ENCODE measurements at regions not wholly inside any gene's neighbourhood (a gene's known extent, or its start where the extent isn't known, plus 50 kb on each side); places are given as distances from the start of the nearest gene placed in this dataset.
"Not testable (repeated sequence)": the region's sequence is repeated elsewhere in the genome, so short reads cannot be mapped to it uniquely, and the experiment has no call there.

DNA sequence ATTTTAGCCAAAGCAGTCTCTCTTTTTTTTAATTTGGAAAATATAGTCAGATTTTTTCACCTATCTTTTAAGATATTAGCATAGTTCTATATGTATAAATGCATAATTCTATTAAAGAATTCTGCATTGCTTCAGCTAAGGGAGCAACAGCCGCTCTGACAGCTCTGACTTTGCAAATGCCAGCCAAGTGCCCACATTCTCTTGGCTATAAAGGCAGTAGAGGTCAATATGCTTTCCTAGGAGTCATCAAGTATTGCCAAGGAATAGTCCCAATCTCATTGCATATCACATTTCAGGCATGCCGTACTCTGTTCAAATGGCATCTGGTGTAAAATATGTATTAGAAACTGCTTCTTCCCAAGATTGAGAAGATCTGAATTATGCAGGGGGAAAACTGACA lies 161.4 kb downstream of the RPLP1 start:
- no peak for DNase-seq (ENCODE audit: low spot score)
- Mint-ChIP-seq H3K36me3 (ENCODE audit: low read depth) (no peaks in the 10 kb centered on the region), H3K4me1 (ENCODE audit: low read depth) (no peaks in the 10 kb centered on the region), H3K9me3 (no peaks in the 10 kb centered on the region), H3K27me3 (ENCODE audit: low read depth) (peaks cover 16% of the 10 kb centered on the region), H3K27ac (no peak overlapping the region), H3K4me3 (no peak overlapping the region)

DNA sequence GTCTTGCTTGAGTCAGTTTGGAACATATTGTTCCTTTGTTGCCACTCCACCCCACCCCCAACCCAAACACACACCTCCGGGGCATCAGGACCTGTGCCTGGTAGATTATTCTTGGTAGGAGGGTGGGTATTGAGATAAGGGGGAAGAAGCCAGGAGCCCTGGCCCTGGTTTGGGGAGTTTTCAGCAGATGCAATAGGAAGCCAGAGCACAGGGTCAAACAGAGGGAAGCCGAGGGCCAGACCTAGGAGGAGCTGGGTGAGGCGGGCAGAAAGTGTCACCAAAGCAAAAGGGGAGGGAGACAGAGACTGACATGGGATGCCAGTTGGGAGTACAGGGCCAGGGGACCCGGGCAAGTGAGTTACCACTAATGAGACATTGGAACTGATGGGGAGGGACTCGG lies 163.1 kb downstream of the RPLP1 start:
- no peaks in the 10 kb centered on the region for H3K9me3 Mint-ChIP-seq
- no peak for DNase-seq (ENCODE audit: low spot score)
- no peak overlapping the region for H3K4me3 Mint-ChIP-seq
- peaks cover 24% of the 10 kb centered on the region for H3K27me3 Mint-ChIP-seq (ENCODE audit: low read depth)
- H3K36me3 Mint-ChIP-seq (ENCODE audit: low read depth) = no peaks in the 10 kb centered on the region
- no peaks in the 10 kb centered on the region for H3K4me1 Mint-ChIP-seq (ENCODE audit: low read depth)
- H3K27ac Mint-ChIP-seq = no peak overlapping the region

DNA sequence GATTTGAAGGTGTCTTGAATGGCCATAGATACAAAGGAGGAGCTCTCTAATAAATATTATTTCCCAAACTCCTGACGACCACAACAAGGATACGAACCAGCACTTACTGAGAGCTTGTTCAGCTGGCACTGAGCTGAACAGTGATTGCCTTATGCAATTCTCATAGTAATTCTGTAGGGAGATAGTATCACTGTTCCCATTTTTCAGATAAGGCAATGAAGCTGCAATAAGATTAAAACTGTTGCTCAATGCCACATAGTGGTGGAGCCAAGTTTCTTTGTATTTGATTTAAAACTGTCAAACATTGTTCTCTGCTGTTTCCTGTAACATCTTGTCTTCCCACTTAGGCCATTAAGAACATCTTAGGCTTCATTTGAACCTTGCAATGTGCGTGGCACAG lies 163.9 kb downstream of the RPLP1 start:
- H3K4me1 Mint-ChIP-seq (ENCODE audit: low read depth) = no peaks in the 10 kb centered on the region
- H3K9me3 Mint-ChIP-seq = no peaks in the 10 kb centered on the region
- peaks cover 26% of the 10 kb centered on the region for H3K27me3 Mint-ChIP-seq (ENCODE audit: low read depth)
- DNase-seq (ENCODE audit: low spot score) = no peak
- H3K4me3 Mint-ChIP-seq = no peak overlapping the region
- H3K27ac Mint-ChIP-seq = no peak overlapping the region
- no peaks in the 10 kb centered on the region for H3K36me3 Mint-ChIP-seq (ENCODE audit: low read depth)

DNA sequence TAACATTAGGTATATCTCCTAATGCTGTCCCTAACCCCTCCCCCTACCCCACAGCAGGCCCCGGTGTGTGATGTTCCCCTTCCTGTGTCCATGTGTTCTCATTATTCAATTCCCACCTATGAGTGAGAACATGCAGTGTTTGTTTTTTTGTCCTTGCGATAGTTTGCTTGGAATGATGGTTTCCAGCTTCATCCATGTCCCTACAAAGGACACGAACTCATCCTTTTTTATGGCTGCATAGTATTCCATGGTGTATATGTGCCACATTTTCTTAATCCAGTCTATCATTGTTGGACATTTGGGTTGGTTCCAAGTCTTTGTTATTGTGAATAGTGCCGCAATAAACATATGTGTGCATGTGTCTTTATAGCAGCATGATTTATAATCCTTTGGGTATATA lies 164.5 kb downstream of the RPLP1 start:
- not testable (repeated sequence) for H3K4me3 Mint-ChIP-seq; H3K27ac Mint-ChIP-seq; H3K9me3 Mint-ChIP-seq; DNase-seq (ENCODE audit: low spot score); H3K36me3 Mint-ChIP-seq (ENCODE audit: low read depth); H3K4me1 Mint-ChIP-seq (ENCODE audit: low read depth)
- H3K27me3 Mint-ChIP-seq (ENCODE audit: low read depth) = peaks cover 26% of the 10 kb centered on the region

DNA sequence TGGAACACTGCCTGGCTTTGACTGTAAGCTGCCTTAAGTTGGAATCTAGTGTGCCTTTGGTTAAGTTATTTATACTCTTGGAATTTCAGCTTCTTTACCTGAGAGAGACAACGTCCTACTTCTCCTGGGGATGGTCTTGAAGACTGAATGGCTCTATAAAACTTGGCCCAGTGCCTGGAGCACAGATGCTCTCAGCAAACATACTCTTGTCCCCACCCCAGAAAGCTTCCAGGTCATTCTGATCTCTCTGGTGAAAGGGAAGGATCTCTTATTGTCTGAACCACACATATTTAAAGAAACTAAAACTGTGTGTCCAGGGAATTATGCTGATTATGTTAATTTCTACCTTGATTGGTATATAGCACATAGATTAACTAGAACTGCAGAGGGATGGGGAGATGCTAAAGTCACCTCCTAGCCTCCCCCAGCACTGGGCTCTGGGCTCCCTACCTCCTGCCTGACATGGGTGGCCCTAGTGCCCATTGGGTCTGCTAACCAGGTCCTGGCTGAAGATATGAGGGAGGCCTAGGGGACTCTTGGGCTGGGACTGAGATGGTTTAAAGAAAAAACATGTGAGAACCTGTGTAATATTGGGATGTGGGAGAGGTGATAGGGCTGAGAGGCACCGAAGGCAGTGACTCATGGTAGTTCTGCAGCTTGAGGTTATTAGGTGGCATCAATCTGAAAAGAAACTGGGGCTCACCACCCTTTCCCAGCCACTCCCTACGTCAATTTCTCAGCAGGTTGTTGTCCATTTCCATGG lies 171.0 kb downstream of the RPLP1 start:
- DNase-seq (ENCODE audit: low spot score) = no peak
- peaks cover 21% of the 10 kb centered on the region for H3K27me3 Mint-ChIP-seq (ENCODE audit: low read depth)
- H3K36me3 Mint-ChIP-seq (ENCODE audit: low read depth) = no peaks in the 10 kb centered on the region
- peaks cover 7% of the 10 kb centered on the region for H3K4me1 Mint-ChIP-seq (ENCODE audit: low read depth)
- no peak overlapping the region for H3K27ac Mint-ChIP-seq
- no peak overlapping the region for H3K4me3 Mint-ChIP-seq
- no peaks in the 10 kb centered on the region for H3K9me3 Mint-ChIP-seq

DNA sequence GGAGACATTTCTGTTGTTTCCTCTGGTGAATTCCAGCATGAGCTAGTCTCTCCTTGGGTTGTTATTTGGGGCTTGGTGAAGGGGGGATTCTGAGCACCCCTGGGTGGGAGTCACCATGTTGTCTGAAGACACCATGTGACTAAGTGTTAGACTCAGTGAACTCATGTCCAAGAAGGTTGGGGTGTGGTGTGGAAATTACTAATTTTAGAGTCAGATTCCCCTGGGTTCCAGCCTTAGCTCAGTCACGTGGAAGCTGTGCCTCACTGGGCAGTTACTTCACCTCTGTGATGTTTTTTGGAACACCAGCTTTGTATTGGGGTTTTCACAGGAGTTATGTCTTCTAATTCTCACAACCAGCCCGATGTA lies 171.5 kb downstream of the RPLP1 start:
- H3K27me3 Mint-ChIP-seq (ENCODE audit: low read depth) = peaks cover 15% of the 10 kb centered on the region
- no peaks in the 10 kb centered on the region for H3K36me3 Mint-ChIP-seq (ENCODE audit: low read depth)
- no peaks in the 10 kb centered on the region for H3K9me3 Mint-ChIP-seq

DNA sequence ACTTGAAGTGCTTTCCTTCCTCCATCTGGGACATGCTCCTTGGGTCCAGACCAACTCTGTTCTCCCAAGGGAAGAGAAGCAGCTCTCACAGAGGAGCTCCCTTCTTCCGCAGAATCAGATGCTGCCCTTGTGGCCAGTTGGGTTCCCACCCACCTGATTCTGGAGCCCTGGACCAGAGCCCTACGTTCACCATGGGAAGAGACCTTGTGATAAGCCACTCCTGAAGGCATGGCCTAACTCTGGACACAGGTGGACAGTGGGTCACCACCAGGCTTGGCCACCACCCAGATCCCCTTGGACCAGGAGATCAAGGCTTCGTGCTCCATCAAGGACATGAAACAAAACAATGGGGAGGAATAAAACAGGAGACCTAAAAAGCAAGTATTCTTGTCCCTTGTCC lies 172.2 kb downstream of the RPLP1 start:
- Mint-ChIP-seq H3K9me3 (no peaks in the 10 kb centered on the region), H3K4me3 (no peak overlapping the region), H3K27me3 (ENCODE audit: low read depth) (peaks cover 15% of the 10 kb centered on the region), H3K27ac (no peak overlapping the region), H3K36me3 (ENCODE audit: low read depth) (no peaks in the 10 kb centered on the region), H3K4me1 (ENCODE audit: low read depth) (peaks cover 7% of the 10 kb centered on the region)
- no peak for DNase-seq (ENCODE audit: low spot score)

More for the DNA sequence above, 171.5 kb downstream of the RPLP1 start:
- no peak overlapping the region for H3K27ac Mint-ChIP-seq
- no peak for DNase-seq (ENCODE audit: low spot score)
- no peak overlapping the region for H3K4me3 Mint-ChIP-seq
- H3K4me1 Mint-ChIP-seq (ENCODE audit: low read depth) = peaks cover 7% of the 10 kb centered on the region

DNA sequence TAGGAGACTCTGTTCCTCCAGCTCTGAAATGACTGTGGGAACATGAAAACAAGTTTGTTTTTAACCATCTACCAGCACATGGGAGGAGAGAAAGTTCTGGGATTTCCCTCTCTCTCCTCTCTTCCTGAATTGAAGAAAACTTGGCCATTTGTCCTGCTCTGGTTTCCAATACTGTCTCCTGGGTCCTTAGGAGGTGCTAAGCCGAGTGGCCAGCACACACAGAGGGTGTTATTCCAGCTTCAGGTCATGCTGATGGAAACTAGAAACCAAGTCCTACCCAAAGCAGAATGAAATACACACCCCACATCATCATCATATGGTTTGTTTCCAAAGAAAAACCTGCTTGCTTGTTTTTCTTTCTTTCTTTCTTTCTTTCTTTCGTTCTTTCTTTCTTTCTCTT lies 172.7 kb downstream of the RPLP1 start:
- H3K9me3 Mint-ChIP-seq = no peaks in the 10 kb centered on the region
- peaks cover 10% of the 10 kb centered on the region for H3K4me1 Mint-ChIP-seq (ENCODE audit: low read depth)
- H3K4me3 Mint-ChIP-seq = no peak overlapping the region
- DNase-seq (ENCODE audit: low spot score) = no peak
- H3K36me3 Mint-ChIP-seq (ENCODE audit: low read depth) = no peaks in the 10 kb centered on the region
- no peak overlapping the region for H3K27ac Mint-ChIP-seq
- H3K27me3 Mint-ChIP-seq (ENCODE audit: low read depth) = peaks cover 10% of the 10 kb centered on the region

DNA sequence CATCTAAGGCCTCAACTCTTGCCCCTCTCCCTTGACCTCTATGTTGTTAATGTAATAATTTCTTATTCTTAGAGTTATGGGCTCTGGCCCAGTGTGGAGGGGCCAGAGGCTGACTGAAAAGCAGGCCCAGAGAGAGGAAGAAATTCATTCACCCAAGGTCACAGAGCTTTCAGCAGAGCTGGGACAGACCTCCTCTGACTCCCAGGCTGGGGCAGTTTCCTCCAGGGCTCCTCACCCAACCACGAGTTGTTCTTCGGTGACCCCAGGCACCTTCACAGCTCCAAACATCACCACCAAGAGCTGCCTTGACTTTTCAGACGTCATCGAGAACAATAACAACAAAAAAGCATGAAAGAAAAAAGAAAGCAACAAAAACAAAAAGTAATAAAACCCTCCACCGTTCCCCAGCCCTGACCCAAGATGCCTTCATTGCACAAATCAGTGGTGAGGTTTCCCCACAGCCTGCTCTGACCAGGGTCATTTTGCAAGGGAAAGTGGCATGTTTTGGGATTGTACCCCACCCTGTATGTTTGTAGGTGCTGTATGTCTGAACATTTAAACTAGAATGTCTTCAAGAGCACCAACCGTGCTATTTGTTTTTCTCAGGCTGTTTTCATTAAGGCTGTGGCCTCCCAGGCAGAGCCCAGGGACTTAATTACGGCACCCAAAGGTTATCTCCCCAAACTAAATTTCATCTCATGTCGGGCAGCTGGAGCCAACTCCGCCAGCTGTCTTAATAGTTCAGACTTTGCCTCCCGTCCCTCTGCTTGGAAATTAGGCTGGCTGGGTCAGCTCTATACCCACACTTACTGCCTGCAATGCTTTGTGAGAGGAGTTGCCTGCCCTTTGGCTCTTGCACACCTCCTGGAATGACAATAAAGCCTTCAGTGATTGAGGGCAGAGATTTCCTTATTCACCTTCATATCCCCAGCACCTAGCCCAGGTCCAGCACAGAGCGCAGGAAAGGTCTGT lies 173.8 kb downstream of the RPLP1 start:
- no peaks in the 10 kb centered on the region for H3K36me3 Mint-ChIP-seq (ENCODE audit: low read depth)
- no peak overlapping the region for H3K4me3 Mint-ChIP-seq
- H3K4me1 Mint-ChIP-seq (ENCODE audit: low read depth) = peaks cover 11% of the 10 kb centered on the region
- DNase-seq (ENCODE audit: low spot score) = no peak
- peaks cover 10% of the 10 kb centered on the region for H3K27me3 Mint-ChIP-seq (ENCODE audit: low read depth)
- no peak overlapping the region for H3K27ac Mint-ChIP-seq
- H3K9me3 Mint-ChIP-seq = no peaks in the 10 kb centered on the region

DNA sequence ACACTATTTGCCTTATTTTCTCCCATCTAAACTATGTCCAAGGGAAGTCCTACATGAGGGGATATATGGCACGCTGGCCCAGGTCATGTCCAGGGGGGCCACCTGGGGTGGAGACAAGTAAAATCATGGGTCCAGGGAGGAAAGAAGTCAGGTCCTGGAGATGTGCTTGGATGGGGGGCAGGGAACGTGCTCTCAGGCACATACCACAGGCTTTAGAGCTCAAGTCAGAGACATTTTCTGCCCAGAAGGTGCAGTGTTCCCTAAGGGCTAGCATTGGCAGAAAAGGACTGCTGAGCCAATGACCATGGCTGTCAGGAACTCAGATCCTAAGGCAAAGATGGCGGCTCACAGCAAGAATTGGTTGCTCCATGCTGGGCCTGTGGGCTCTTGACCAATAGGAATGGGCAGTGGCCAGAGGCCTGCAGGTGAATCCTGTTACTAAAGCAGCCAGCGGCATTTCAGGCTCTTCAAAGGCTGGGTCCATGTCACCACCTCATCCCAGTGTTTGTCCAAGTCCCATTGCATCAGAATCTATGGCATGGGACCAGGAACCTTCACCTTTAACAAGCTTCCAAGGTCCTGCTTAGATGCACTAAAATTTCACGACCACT lies 175.0 kb downstream of the RPLP1 start:
- H3K4me1 Mint-ChIP-seq (ENCODE audit: low read depth) = peaks cover 11% of the 10 kb centered on the region
- peaks cover 17% of the 10 kb centered on the region for H3K27me3 Mint-ChIP-seq (ENCODE audit: low read depth)
- DNase-seq (ENCODE audit: low spot score) = no peak
- no peak overlapping the region for H3K4me3 Mint-ChIP-seq
- H3K36me3 Mint-ChIP-seq (ENCODE audit: low read depth) = no peaks in the 10 kb centered on the region
- no peak overlapping the region for H3K27ac Mint-ChIP-seq
- no peaks in the 10 kb centered on the region for H3K9me3 Mint-ChIP-seq

DNA sequence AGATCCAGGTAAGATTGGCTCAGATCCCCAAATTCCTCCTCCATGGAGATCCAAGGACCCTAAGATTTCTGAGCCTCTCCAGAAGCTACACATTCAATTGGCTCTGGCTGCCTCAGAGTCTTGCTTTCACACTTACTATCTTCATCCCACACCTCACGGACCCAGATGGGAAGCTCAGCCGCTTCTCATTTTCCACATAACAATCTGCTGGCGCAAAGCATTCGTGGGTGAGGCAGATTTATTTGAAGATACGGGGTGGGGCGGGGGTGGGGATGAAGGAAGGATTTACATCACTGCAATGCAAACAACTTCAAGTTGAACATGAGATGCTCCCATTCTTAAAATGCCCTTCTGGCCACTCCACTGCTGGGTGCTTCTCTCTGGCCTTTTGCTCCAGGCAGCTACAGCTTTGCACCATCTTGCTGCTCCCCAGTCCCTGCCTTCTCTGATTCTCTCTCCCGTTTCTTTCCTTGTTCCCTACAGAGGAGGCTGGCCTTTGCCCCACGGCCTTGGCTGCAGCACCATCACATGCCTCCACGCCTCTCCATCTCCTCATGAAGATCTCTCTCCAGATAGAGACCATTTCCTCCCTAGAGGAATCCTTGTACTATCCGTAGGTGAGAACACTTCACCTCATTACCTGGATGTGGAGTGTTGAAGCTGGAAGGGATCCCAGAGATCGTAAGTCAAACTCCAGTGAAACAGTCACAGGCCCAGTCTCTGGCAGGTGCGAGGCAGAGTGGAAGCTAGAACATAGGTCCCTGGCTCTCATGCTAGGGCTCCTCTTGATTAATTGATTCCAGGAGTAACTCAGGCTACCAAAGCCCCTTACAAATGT lies 175.9 kb downstream of the RPLP1 start:
- H3K27me3 Mint-ChIP-seq (ENCODE audit: low read depth) = peaks cover 23% of the 10 kb centered on the region
- H3K27ac Mint-ChIP-seq = no peak overlapping the region
- H3K4me1 Mint-ChIP-seq (ENCODE audit: low read depth) = peaks cover 11% of the 10 kb centered on the region

DNA sequence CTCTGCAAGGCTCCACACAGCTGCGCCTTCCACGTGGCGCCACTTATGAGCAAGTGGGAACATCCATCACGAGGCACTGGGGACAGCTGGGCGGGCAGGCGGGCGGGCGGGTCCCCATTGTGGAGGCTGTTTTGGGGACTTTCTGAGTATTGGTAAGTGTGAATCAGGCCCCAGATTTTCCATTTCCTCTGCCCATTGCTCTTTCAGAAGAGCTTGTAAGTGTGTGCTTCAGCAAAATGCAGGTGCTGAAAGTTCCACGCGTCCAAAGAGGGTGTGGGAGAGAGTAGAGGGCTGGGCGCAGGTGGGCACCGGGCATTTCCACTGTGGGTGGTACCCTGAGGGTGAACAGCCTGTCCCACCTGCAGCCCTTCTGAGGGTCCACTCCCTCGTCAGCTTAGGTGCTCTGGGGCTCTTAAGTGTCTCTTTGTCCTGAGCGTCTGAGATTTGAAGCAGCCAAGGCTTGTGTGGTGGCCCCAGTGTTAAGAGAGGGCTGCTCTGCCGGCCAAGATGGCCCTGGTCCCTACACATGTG lies 177.1 kb downstream of the RPLP1 start:
- Mint-ChIP-seq H3K36me3 (ENCODE audit: low read depth) (no peaks in the 10 kb centered on the region), H3K4me1 (ENCODE audit: low read depth) (peaks cover 6% of the 10 kb centered on the region), H3K4me3 (no peak overlapping the region), H3K27me3 (ENCODE audit: low read depth) (peaks cover 25% of the 10 kb centered on the region), H3K27ac (no peak overlapping the region), H3K9me3 (no peaks in the 10 kb centered on the region)
- DNase-seq (ENCODE audit: low spot score) = no peak

More for the DNA sequence above, 175.9 kb downstream of the RPLP1 start:
- no peak overlapping the region for H3K4me3 Mint-ChIP-seq
- DNase-seq (ENCODE audit: low spot score) = no peak
- H3K9me3 Mint-ChIP-seq = no peaks in the 10 kb centered on the region
- no peaks in the 10 kb centered on the region for H3K36me3 Mint-ChIP-seq (ENCODE audit: low read depth)

DNA sequence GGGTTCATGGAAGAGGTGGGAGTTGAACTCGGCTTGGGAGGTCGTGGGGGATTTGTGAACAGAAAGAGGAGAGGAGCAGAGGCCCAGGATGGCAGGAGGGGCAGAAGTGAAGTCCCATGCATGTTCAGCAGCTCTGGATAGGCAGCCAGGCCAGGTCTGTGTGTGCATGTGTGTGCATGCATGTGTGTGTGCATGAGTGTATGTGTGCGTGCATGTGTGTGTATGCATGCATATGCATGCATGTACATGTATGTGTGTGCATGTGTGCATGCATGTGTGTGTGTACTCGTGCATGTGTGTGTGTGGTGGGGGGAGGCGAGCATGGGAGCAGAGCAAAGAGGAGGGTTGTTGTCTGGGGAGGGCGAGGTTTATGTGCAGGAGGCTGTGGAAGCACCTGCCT lies 178.4 kb downstream of the RPLP1 start:
- Mint-ChIP-seq H3K36me3 (ENCODE audit: low read depth) (no peaks in the 10 kb centered on the region), H3K27ac (no peak overlapping the region), H3K4me1 (ENCODE audit: low read depth) (peaks cover 6% of the 10 kb centered on the region), H3K4me3 (no peak overlapping the region), H3K9me3 (no peaks in the 10 kb centered on the region), H3K27me3 (ENCODE audit: low read depth) (peaks cover 34% of the 10 kb centered on the region)
- no peak for DNase-seq (ENCODE audit: low spot score)
